ENCODE measurements at regions not wholly inside any gene's neighbourhood (a gene's known extent, or its start where the extent isn't known, plus 50 kb on each side); places are given as distances from the start of the nearest gene placed in this dataset.
A peak's percentile ranks its signal among the peaks of the same experiment; 100 is the strongest.
"Not testable (repeated sequence)": the region's sequence is repeated elsewhere in the genome, so short reads cannot be mapped to it uniquely, and the experiment has no call there.

DNA sequence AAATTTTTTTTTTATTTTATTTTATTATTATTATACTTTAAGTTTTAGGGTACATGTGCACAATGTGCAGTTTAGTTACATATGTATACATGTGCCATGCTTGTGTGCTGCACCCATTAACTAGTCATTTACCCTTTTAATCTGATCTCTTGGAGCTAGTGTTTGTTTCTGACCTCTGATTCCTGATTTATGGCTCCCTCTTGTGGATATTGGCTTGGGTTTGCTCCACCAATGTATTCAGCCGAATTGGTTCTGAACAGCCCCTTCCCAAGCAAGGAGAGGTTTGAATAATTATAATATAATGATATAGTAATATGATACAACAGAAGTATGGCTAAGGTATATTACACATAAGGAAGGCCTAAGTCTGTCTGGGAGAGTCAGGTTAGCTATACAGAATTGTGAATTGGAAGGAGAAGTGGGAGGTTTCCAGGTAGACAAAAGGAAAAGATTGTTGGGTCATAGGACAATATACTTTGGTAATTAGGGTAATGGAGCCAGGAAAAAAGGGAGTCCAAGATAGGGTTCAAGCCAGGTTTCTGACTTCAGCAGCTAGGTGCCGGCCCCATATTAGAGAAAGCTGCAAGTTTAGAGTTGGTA, 53.1 kb upstream of the HMCN1 start:
- peak; percentile 68 for DNase-seq (ENCODE audit: low spot score)

DNA sequence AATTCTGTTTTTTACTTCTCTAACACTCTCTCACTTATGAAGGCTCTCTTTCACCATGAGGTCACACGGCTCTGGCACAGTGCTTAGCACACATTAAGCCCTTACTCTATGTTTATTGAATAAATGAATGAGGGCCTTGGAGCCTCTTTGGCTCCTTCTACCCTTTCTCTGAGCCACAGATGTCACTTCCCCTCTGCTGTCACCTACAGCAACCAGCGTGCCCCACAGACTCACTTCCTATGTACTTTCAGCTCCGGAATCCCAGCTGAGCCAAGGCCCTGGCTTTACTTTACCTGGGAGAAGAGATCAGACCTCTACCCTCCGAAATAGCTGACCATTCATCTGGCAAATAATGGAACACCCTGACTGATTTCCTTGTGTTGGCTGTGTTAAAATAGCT, 53.7 kb upstream of the HMCN1 start:
- DNase-seq (ENCODE audit: low spot score), result no peak

DNA sequence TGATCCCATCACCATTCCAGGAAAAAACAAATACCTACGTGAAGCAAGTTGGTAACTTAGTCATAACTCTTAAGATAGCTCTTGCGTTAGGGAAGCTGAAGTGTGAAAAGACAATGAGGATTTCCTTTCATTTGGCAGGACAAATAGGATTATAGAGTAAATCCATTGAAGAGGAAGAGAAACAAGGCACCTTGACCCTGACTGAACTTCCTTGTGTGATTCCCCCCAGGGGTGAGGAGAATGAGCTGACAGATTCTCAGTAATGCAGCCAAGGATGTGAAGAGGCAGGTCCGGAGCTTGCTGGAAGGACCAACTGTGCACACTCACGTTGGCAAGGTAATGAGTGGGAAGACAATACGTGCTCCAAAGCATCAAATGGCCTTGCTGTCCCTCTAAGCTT, 55.0 kb upstream of the HMCN1 start:
- no peak for DNase-seq (ENCODE audit: low spot score)

DNA sequence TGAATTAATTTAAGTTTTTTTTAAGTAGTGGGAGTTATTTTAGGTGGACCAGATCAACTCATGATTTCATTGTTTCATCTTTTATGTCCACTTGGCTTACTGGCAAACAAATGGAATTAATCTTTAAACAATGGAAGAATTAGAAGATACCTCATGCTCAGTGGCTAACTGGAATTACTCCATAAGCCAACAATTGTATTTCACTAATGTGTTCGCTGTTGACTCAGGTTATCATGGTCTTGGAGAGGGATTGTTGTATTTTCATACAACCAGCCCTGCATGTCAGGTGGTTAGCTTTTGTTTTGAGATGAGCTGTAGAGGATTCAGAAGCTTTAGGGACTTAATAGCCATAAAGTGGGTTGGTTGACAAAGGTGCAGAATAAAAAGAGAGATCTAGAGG, 57.2 kb upstream of the HMCN1 start:
- no peak for DNase-seq (ENCODE audit: low spot score)

DNA sequence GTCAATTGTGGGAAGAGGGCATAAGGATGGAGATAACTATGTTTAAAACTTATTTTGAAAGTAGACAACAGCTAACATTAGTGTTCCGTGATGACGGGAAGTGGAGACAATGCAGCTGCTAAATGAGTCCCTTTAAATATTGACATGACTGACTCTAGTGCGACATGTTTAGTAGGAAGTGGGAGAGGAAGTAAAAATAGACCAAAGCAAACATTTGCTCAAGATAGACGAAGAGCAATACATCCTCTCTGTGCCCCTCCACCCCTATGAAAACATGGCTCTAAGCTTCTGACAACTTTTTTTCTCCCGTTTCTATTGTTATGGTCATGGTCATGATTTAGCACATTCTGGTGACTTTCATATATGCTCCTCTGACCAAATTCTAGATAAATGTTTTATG, 60.0 kb upstream of the HMCN1 start:
- peak; percentile 69 for DNase-seq (ENCODE audit: low spot score)

DNA sequence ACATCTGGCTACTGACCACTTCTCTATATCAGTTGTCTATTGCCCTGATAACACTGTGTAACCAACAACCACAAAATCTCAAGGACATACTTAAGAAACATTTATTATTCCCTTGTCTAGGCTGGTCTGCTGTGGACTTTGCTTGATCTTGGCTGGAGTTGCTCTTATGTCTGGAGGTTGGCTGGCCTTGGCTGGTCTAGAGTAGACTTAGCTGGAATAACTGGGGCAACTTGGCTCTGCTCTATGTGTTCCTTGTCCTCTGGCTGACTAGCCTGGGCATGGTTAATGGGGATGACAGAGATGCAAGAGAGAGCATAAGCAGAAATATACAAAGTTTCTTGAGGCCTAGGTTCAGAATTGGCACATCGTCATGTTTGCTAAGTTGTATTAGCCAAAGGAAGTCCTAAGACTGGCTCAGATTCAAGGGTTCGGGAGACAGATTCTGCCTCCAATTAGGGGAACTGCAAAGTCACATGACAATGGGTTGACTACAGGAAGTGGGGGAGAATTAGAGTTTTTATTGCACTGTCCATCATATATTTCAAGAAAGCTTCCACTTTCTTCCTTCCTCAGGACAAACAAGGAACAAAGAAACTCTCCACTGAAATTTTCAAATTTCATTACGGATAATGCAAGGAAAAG, 61.4 kb upstream of the HMCN1 start:
- DNase-seq (ENCODE audit: low spot score), result no peak

DNA sequence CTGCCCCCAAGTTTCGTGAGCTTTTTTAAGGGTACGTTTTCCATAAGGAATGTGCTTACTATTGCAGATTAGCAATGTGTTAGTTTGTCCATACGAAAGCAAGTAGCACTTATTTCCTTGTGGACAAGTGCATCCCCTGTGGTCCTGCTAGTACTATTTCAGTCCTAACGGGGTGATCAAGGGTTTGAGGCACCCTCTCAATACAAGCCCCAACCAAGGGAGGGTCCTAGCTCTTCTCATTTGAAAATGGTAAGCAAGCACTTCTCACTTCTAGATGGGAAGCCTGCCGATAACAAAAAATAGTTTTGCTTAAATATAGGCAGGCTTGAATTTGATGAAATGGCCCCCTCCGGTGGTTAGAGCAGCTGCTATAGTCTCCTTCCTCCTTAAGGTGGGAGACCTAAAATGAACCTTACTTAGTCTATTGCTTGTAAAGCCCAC, 64.0 kb upstream of the HMCN1 start:
- DNase-seq (ENCODE audit: low spot score), result no peak

DNA sequence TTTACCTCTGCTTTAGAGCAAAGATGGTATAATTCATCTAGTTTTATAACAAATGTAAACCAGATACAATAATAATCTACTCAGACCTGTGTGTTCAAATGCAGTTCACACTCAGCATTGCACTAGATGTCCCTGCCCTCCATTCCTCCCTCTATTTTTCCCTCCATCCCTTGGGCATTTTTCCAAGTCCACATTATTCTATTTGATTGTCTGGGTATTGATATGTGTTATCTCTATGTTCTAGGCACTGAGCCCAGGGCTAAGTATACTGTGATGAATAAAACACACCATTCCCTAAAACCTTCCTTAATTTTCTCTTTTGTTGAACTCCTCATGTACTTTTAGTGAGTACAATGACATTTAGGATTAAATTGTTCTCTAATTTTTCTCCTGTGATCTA, 66.2 kb upstream of the HMCN1 start:
- no peak for DNase-seq (ENCODE audit: low spot score)

DNA sequence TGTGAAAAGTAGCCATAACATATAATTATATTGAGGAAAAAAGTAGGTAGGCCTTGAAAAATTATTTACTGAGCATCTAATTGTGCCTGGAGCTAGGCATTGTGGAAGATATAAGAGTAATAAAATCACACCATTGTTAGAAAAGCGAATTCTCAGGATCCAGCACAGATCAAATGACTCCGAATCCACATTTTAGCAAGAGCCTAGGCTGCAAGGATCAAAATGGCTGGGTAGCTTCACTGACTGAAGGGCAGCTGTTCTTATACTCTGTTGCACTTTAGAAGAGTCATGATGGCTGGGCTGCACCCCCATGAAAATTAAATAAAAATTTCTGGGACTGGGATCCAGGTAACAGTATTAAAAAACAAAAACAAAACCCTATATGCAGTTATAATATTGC, 67.6 kb upstream of the HMCN1 start:
- DNase-seq (ENCODE audit: low spot score), result no peak

DNA sequence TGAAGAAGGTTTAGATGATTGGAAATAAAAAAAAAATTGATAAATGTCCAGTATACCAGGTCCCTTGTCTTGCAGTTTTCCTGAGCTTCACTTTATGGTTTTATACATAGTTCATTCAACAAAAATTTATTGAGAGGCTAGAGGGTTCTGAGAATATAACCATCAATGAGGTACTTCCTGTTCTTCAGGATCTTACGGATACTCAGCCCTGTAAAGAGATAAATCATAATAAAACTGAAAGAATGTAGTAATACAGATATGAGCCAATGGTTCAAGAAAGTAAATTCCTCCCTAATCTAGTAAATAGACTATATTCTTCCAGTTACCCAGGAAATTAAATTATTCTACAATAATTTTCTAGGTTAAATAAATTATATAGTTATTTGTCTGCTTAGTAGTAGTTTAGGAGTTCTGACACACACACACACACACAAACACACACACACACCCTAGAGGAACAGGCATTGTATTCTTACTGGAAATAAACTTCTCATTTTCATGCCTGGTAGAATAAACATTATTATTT, 70.4 kb upstream of the HMCN1 start:
- no peak for DNase-seq (ENCODE audit: low spot score)

DNA sequence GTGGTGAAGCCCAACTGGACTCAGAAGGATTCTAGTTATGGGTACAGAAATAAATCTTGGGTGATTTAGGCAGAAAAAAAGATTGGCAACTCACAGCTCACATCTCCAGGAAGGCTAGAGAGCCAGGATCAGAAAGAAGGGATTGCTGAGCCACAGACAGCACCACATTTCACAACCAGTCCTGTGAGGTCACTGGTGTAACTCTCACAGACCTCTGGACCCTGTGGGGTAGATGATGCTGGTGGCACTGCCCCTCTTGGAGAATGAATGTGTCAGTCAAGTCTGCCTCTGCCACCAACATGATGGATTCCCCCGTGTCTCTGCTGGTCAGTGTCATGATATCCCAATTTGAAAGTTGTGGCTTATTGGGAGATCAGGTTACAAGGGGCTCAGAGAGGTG, 70.9 kb upstream of the HMCN1 start:
- DNase-seq (ENCODE audit: low spot score), result no peak

DNA sequence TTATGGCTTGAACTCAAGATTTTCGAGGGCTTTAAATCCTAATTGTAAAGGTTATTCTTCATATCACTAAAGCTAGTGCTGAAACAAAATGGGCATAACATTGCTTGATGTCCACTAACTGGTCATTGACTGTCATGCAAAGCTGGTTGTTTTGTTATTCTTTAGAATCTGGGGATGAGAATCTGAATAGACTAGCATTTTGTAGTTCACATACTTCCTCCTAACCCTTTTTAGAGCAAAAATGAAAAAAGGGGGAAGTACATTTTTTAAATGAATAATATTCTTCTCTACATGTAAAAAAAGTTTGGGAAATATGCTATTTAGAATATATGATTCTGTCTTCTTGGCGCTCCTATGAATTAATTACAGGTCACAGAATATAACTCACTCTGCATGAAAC, 72.2 kb upstream of the HMCN1 start:
- DNase-seq (ENCODE audit: low spot score), result no peak

DNA sequence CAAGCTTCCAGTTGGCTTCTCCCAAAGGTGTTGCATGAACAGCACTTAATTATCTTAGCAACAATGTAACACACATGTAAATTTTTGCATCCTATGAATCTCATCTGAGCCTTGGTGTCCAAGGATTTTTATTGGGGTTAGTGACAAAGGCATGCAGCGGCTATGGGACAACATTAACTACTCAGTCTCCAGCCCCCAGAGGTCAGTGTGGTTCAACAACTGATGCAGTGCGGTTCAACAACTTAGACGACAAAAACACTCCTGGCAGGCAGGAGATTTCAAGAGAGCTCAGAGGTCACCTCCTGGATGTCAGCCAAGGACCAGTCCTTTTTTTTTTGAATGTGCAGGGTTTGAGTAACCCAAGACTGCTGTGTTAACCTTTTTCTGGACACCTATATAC, 77.5 kb upstream of the HMCN1 start:
- DNase-seq (ENCODE audit: low spot score), result no peak

DNA sequence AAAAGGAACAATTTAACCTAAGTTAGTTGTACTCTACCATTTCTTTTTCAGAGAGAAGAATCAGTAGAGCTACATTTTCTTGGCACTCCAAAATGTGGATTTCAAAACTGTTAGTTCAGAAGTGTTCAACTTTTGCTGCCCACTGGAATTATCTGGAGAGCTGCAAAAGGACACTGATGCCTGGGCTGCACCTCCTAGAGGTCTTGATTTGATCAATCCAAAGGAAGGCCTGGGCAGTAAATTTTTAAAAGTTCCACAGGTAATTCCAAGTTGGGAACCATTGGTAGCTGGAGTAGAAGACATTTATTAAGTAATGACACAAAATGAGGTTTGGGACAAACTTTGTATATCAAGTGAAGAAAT, 79.3 kb upstream of the HMCN1 start:
- no peak for DNase-seq (ENCODE audit: low spot score)

DNA sequence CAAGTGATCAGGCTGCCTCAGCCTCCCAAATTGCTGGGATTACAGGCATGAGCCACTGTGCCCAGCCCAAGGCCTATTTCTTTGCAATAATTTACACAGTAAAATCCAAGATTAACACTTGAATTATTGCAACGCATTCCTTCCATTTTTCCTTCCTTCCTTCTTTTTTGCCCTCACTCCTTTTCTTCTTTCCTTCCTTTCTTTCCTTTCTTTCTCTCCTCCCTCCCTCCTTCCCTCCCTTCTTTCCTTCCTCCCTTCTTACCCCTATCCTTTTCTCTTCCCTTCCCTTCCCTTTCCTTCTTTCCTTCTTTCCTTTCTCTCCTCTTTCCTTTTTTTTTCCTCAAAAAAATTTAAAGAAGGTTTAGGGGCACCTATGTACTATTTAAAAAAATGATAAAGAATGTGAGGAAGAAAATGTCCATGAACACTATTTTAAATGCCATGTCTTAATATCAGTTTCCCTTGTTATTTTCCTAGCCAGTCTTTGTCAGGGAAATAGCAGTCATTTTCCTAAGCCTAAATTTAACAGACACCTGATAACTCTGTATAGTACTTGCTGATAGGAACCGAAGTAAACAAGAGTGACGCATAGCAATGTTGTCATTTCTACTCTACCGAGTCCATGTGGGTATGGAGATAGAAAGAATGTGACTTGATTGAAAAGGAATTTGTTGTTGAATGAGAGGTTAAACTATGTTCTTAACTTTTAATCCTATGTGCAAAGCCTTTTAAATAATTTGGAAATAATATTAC, 79.8 kb upstream of the HMCN1 start:
- DNase-seq (ENCODE audit: low spot score), result no peak

DNA sequence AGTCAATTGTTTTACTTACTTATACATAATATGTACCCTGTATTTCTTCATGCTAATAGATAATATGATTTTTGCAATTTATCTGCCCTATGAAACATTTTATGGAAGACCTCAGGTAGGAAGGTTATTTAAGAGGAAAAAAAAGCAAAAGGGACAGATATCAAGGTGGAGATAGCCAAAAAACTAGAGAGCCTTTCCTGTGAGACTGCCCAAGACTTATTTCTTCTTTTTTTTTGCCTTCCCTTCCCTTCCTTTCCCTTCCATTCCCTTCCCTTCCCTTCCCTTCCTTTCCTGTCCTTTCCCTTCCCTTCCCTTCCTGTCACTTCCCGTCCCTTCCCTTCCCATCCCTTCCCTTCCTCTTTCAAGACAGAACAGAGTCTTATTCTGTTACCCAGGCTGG, 80.6 kb upstream of the HMCN1 start:
- no peak for DNase-seq (ENCODE audit: low spot score)

DNA sequence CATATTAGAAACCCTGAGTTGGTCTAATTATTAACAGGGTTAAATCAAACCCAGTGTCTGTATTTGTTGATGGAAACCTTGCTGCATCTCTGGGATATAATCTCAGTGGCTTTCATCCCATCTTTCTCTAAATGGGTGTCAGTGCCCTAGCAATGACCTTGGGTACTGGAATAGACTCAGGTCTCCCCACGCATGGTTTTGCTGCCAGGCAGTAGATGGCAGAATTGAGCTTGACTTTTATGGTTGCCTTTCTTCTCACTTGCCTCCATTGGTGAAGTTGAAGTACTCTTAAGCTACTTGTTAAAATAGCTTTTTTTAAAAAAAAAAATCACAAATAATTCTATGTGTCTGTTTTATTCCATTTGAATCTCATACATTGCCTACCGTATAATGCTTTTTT, 81.8 kb upstream of the HMCN1 start:
- no peak for DNase-seq (ENCODE audit: low spot score)

DNA sequence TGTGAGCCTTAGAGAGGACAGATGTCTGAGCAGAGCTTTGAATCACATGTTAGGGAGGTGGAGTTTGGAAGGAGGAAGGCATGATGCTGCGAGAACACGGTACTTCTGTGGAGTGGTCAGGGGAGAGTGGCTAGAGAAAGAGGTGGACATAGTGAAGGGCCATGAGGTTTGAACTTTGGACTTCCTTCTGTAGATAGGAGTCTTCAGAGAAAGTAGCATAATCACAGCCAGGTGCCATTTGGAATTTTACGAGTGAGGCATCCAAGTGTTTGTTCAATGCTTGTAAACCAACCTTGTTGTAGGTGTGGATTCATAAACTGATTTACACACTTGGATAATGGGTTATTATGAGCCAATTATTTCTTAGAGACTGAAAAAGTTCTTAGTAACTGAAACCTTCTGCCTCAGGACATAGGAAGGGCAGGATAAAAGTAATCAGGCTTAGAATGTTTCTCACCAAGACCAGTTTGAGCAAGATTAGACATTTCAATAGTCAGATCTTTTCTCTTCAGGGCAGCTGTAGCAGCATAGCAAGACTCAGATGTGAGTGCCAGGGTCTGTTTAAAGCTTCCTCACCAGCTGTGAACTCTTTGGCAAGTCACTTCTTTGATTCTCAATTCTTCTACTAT, 83.5 kb upstream of the HMCN1 start:
- DNase-seq (ENCODE audit: low spot score), result no peak

DNA sequence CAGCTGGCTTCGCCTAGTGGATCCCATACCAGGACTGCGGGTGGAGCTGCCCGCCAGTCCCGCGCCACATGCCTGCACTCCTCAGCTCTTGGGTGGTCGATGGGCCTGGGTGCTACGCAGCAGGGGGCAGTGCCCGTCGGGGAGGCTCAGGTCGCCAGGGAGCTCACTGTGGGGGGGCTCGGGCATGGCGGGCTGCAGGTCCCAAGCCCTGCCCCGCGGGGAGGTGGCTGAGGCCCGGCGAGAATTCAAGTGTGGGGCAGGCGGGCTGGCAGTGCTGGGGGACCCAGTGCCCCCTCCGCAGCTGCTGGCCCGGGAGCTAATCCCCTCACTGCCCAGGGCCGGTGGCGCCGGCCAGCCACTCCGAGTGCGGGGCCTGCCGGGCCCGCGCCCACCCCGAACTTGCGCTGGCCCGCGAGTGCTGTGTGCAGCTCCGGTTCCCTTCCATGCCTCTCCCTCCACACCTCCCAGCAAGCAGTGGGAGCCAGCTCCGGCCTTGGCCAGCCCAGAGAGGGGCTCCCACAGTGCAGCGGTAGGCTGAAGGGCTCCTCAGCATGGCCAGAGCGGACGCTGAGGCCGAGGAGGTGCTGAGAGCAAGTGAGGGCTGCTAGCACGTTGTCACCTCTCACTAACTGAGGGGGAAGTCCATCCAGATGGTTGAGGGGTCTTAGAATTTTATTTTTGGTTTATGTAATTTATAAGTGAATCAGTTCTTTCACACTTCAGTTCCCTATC, 85.2 kb upstream of the HMCN1 start:
- DNase-seq (ENCODE audit: low spot score), result no peak

DNA sequence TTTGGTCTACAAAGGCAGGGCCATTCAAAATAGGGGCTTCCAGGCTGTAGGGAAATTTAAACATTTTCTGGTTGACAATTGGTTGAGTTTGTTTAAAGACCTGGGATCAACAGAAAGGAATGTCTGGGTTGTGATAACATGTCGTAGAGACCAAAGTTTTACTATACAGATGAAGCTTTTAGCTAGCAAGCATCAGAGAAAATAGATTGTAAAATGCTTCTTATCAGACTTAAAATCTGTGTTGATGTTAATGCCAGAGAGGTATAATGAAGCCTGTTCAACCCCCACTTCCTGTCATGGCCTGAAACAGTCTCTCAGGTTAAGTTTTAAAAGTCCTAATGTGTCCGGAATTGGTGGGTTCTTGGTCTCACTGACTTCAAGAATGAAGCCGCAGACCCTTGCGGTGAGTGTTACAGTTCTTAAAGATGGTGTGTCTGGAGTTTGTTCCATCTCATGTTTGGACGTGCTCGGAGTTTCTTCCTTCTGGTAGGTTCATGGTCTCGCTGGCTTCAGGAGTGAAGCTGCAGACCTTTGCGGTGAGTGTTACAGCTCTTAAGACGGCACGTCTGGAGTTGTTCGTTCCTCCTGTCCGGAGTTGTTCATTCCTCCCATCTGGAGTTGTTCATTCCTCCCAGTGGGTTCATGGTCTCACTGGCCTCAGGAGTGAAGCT, 86.5 kb upstream of the HMCN1 start:
- not testable (repeated sequence) for DNase-seq (ENCODE audit: low spot score)

DNA sequence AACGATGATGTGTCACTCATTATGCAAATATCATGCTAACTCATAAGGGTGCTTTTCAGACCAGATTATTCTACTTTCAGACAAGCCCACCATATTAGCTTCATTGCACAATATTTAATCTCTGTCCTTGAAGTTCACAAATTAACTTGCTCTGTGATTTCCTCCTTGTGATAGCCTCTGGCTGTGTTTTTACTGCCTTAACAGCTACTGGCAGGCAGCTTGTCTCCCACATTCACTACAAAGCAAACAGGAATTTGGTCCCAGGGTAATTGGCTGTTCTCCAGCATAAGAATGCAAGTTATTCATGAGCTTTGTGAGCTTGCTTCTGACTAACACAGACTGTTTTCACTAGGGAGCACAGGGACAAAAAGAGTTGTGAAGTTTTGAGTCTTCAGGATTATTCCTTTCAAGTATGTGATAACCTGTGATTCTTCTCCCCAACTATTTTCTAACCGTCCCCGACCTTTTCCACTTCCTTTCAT, 87.9 kb upstream of the HMCN1 start:
- peak; percentile 89 for DNase-seq (ENCODE audit: low spot score)

DNA sequence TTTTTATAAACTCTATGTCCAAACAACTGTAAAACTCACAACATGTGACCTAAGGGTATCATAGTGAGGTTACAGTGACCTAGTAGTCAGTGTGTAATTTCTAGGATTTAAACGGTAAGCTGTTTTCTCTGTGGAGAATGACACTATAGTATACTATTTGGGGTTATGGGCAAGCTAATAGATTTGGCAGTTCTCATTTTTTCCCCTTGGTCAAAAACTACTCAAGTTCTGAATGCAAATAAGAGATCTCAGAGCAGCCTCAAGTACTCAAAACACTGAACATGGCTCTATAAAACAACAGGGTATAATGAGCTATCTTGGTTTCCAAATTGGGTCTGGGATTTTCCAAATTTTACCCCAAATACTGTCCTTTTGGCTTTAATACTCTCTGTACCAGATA, 88.5 kb upstream of the HMCN1 start:
- DNase-seq (ENCODE audit: low spot score), result no peak

Data from kidney capillary endothelial cell (primary cell).